HS-27A (cell line): ENCODE measurements at regions not wholly inside any gene's neighbourhood (a gene's known extent, or its start where the extent isn't known, plus 50 kb on each side); places are given as distances from the start of the nearest gene placed in this dataset.

Source experiments
- DNase-seq: peaks from one replicate; pipeline ENCODE4 v3.0.0-alpha.2; 2012; ENCODE audit warnings: low read depth, missing footprints

GRCh38 chr4:110675426-110675825 lies 52.5 kb upstream of the PITX2 start:
- DNase-seq = no peak

GRCh38 chr4:110676241-110676640 lies 53.4 kb upstream of the PITX2 start:
- DNase-seq = no peak

- DNase-seq = no peak
Observed at GRCh38 chr4:110678517-110679227, 55.8 kb upstream of the PITX2 start.

GRCh38 chr4:110680265-110680664 lies 57.4 kb upstream of the PITX2 start:
- DNase-seq = no peak

GRCh38 chr4:110681381-110681780 lies 58.5 kb upstream of the PITX2 start:
- no peak for DNase-seq

GRCh38 chr4:110682311-110682710 lies 59.4 kb upstream of the PITX2 start:
- DNase-seq = no peak

- DNase-seq = no peak
Observed at GRCh38 chr4:110683601-110684000, 60.7 kb upstream of the PITX2 start.

GRCh38 chr4:110702326-110702725 lies 79.4 kb upstream of the PITX2 start:
- DNase-seq = no peak

- no peak for DNase-seq
Observed at GRCh38 chr4:110704748-110705439, 82.0 kb upstream of the PITX2 start.

GRCh38 chr4:110705440-110705782 lies 82.5 kb upstream of the PITX2 start:
- DNase-seq = no peak

GRCh38 chr4:110710070-110710469 lies 87.2 kb upstream of the PITX2 start:
- DNase-seq = no peak

GRCh38 chr4:110712486-110712885 lies 89.6 kb upstream of the PITX2 start:
- DNase-seq = no peak

- no peak for DNase-seq
Observed at GRCh38 chr4:110730318-110730717, 107.4 kb upstream of the PITX2 start.

GRCh38 chr4:110733901-110734300 lies 111.0 kb upstream of the PITX2 start:
- DNase-seq = no peak

GRCh38 chr4:110735686-110736085 lies 112.8 kb upstream of the PITX2 start:
- peak; percentile 29 for DNase-seq

GRCh38 chr4:110737931-110738330 lies 115.1 kb upstream of the PITX2 start:
- no peak for DNase-seq

GRCh38 chr4:110742143-110742542 lies 119.3 kb upstream of the PITX2 start:
- DNase-seq = peak; percentile 26

GRCh38 chr4:110748071-110748470 lies 125.2 kb upstream of the PITX2 start:
- DNase-seq = no peak

- DNase-seq = no peak
Observed at GRCh38 chr4:110751183-110751582, 128.3 kb upstream of the PITX2 start.

- DNase-seq = no peak
Observed at GRCh38 chr4:110751986-110752385, 129.1 kb upstream of the PITX2 start.

GRCh38 chr4:110753466-110753865 lies 130.6 kb upstream of the PITX2 start:
- DNase-seq = no peak

- no peak for DNase-seq
Observed at GRCh38 chr4:110754716-110755115, 131.8 kb upstream of the PITX2 start.

GRCh38 chr4:110769578-110769977 lies 146.7 kb upstream of the PITX2 start:
- DNase-seq = no peak

GRCh38 chr4:110770353-110770752 lies 147.5 kb upstream of the PITX2 start:
- no peak for DNase-seq
